IMR-90 (cell line): ENCODE measurements at regions not wholly inside any gene's neighbourhood (a gene's known extent, or its start where the extent isn't known, plus 50 kb on each side); places are given as distances from the start of the nearest gene placed in this dataset.

Experiments
- ATAC-seq: fragments of 200-7000 bp; cut with Tn5 transposase; 2 replicates; pipeline ENCODE4 v1.9.1; 2020; ENCODE audit warnings: low read depth, mild to moderate bottlenecking, moderate library complexity
- BruUV-seq: library from RNA; stranded (reverse); fragments of 400-500 nt; replicated peaks from 2 replicates; lab custom pipeline; 2021; lab: Mats Ljungman, UMichigan
- CTCF ChIA-PET: fragments of 300-600 bp; formaldehyde crosslinking; extraction: SDS; loops from one replicate; lab custom pipeline; 2021; ENCODE audit warnings: antibody characterized with exemption; lab: Yijun Ruan, JAX
- POLR2A ChIA-PET: fragments of 300-600 bp; sonication (Branson Sonifier 250); formaldehyde crosslinking; loops from one replicate; lab custom pipeline; 2022; ENCODE audit warnings: antibody characterized with exemption; ENCODE audit not compliant: unreplicated experiment; lab: Charles Lee
- DNase-seq: peaks from one replicate; pipeline ENCODE4 v3.0.0; 2013
- H2AFZ ChIP-seq: replicated peaks from 2 replicates; pipeline ENCODE3; 2013; ENCODE audit warnings: low read length, mild to moderate bottlenecking; ENCODE audit not compliant: poor library complexity
- H2AK5ac ChIP-seq: 2 replicates; pipeline ENCODE4 v1.6.1; 2013; ENCODE audit warnings: low read depth, low read length, inconsistent platforms
- H2AK9ac ChIP-seq: replicated peaks from 2 replicates; pipeline ENCODE3; 2013; ENCODE audit warnings: mild to moderate bottlenecking, low read depth, low read length, moderate library complexity; ENCODE audit not compliant: poor library complexity
- H2BK120ac ChIP-seq: 2 replicates; pipeline ENCODE4 v1.6.1; 2013; ENCODE audit warnings: low read depth, low read length, inconsistent platforms
- H2BK15ac ChIP-seq: 3 replicates; pipeline ENCODE4 v1.6.1; 2013; ENCODE audit warnings: low read depth, low read length, inconsistent platforms
- H2BK20ac ChIP-seq: 2 replicates; pipeline ENCODE4 v1.6.1; 2013; ENCODE audit warnings: low read depth, mild to moderate bottlenecking, inconsistent platforms, low read length, moderate library complexity
- H2BK5ac ChIP-seq: 2 replicates; pipeline ENCODE4 v1.6.1; 2013; ENCODE audit warnings: mild to moderate bottlenecking, low read depth, low read length, inconsistent platforms; ENCODE audit not compliant: poor library complexity, severe bottlenecking
- H3K14ac ChIP-seq: replicated peaks from 2 replicates; pipeline ENCODE4 v1.6.1; 2013; ENCODE audit warnings: low read depth, low read length, inconsistent platforms
- H3K18ac ChIP-seq: 2 replicates; pipeline ENCODE4 v1.6.1; 2013; ENCODE audit warnings: low read depth, low read length, control low read depth
- H3K23ac ChIP-seq: 2 replicates; pipeline ENCODE4 v1.6.1; 2013; ENCODE audit warnings: low read depth, low read length, inconsistent platforms
- H3K27ac ChIP-seq: 2 replicates; pipeline ENCODE4 v1.5.1; 2013; ENCODE audit warnings: mild to moderate bottlenecking, control low read depth, low read length; ENCODE audit not compliant: insufficient read depth
- H3K27me3 ChIP-seq: 2 replicates; pipeline ENCODE4 v1.6.1; 2013; ENCODE audit warnings: low read length; ENCODE audit not compliant: control insufficient read depth, insufficient read depth
- H3K36me3 ChIP-seq: 2 replicates; pipeline ENCODE4 v1.6.1; 2013; ENCODE audit warnings: low read length, mixed read lengths; ENCODE audit not compliant: control insufficient read depth, insufficient read depth
- H3K4ac ChIP-seq: 2 replicates; pipeline ENCODE4 v1.6.1; 2013; ENCODE audit warnings: low read depth, low read length, inconsistent platforms
- H3K4me1 ChIP-seq: 2 replicates; pipeline ENCODE4 v1.6.1; 2013; ENCODE audit warnings: low read length, mixed read lengths; ENCODE audit not compliant: control insufficient read depth, insufficient read depth
- H3K4me2 ChIP-seq: 2 replicates; pipeline ENCODE4 v1.6.1; 2013; ENCODE audit warnings: low read depth, mild to moderate bottlenecking, control low read depth, low read length, moderate library complexity
- H3K4me3 ChIP-seq: 2 replicates; pipeline ENCODE4 v1.5.1; 2013; ENCODE audit warnings: low read depth, mild to moderate bottlenecking, control low read depth, low read length, moderate library complexity; ENCODE audit not compliant: insufficient read depth
- H3K56ac ChIP-seq: 2 replicates; pipeline ENCODE4 v1.6.1; 2013; ENCODE audit warnings: low read length, inconsistent platforms; ENCODE audit not compliant: insufficient read depth; ENCODE audit errors: extremely low read depth
- H3K79me1 ChIP-seq, 2 experiments: 2 replicates each; pipeline ENCODE4 v1.6.1; 2013; ENCODE audit warnings: low read length in 2 of 2, inconsistent platforms in 1 of 2, low read depth in 1 of 2
- H3K9ac ChIP-seq: 2 replicates; pipeline ENCODE4 v1.6.1; 2013; ENCODE audit warnings: low read depth, low read length, control low read depth
- H3K9me1 ChIP-seq: 2 replicates; pipeline ENCODE4 v1.6.1; 2013; ENCODE audit warnings: low read length, inconsistent platforms; ENCODE audit not compliant: insufficient read depth
- H3K9me3 ChIP-seq: 2 replicates; pipeline ENCODE4 v1.6.1; 2013; ENCODE audit warnings: low read length; ENCODE audit not compliant: control insufficient read depth, insufficient read depth
- H4K20me1 ChIP-seq: 2 replicates; pipeline ENCODE4 v1.6.1; 2013; ENCODE audit warnings: low read length, inconsistent platforms; ENCODE audit not compliant: insufficient read depth
- H4K5ac ChIP-seq: 2 replicates; pipeline ENCODE4 v1.6.1; 2013; ENCODE audit warnings: mild to moderate bottlenecking, low read depth, low read length, control low read depth
- H4K8ac ChIP-seq, 2 experiments: 2 replicates each; pipeline ENCODE4 v1.6.1; 2013; ENCODE audit warnings: low read depth in 2 of 2, low read length in 2 of 2, control low read depth in 1 of 2, inconsistent platforms in 1 of 2
- H4K91ac ChIP-seq: 2 replicates; pipeline ENCODE4 v1.6.1; 2013; ENCODE audit warnings: low read depth, low read length, inconsistent platforms; ENCODE audit not compliant: insufficient read depth
- BHLHE40 ChIP-seq: fragments of 150-350 bp; IDR thresholded peaks from 2 replicates; pipeline ENCODE4 v1.6.1; 2016; ENCODE audit warnings: mild to moderate bottlenecking, low read depth, low read length
- MAFK ChIP-seq: IDR thresholded peaks from 2 replicates; pipeline ENCODE4 v1.6.1; 2012; ENCODE audit warnings: low read depth, low read length, improper control_type of control experiment
- MAZ ChIP-seq: IDR thresholded peaks from 2 replicates; pipeline ENCODE4 v1.6.1; 2012; ENCODE audit warnings: low read depth, mild to moderate bottlenecking, low read length, improper control_type of control experiment, moderate library complexity, borderline replicate concordance
- MXI1 ChIP-seq: IDR thresholded peaks from 2 replicates; pipeline ENCODE4 v1.6.1; 2012; ENCODE audit warnings: low read depth, mild to moderate bottlenecking, low read length, moderate library complexity, borderline replicate concordance
- NFE2L2 ChIP-seq: fragments of 150-350 bp; IDR thresholded peaks from 2 replicates; pipeline ENCODE4 v1.6.1; 2016; ENCODE audit warnings: low read depth, mild to moderate bottlenecking, low read length
- POLR2A ChIP-seq: IDR thresholded peaks from 2 replicates; pipeline ENCODE4 v1.6.1; 2012; ENCODE audit warnings: mild to moderate bottlenecking, low read depth, low read length
- RCOR1 ChIP-seq: IDR thresholded peaks from 2 replicates; pipeline ENCODE4 v1.6.1; 2012; ENCODE audit warnings: mild to moderate bottlenecking, low read length, improper control_type of control experiment; ENCODE audit not compliant: insufficient replicate concordance
- RFX5 ChIP-seq: IDR thresholded peaks from 2 replicates; pipeline ENCODE4 v1.8.0; 2012; ENCODE audit warnings: low read depth, mild to moderate bottlenecking, low read length, moderate library complexity
- WGBS, 2 experiments: methylation state at CpG; one replicate each; pipeline versions ENCODE4 v1.1.5 to v1.1.7; 2013; ENCODE audit warnings: missing lambda C conversion rate in 2 of 2; ENCODE audit not compliant: insufficient read length in 1 of 2; ENCODE audit errors: extremely low coverage in 2 of 2; 5-methylcytosine and 5-hydroxymethylcytosine counted together
- dilution Hi-C: fragments of 300-500 bp; cut with HindIII; formaldehyde crosslinking; loops from one replicate; pipeline ENCODE4 v1.14.3; 2018; ENCODE audit warnings: low sequenced_read_pairs; ENCODE audit not compliant: unreplicated experiment
- in situ Hi-C: fragments of 300-500 bp; cut with MboI; formaldehyde crosslinking; loops from 3 replicates; pipeline ENCODE4 v1.14.3; 2019; ENCODE audit warnings: low sequenced_read_pairs, inconsistent platforms, mixed read lengths
- intact Hi-C: fragments of 100-400 bp; cut with micrococcal nuclease; formaldehyde crosslinking; loops from 2 replicates; pipeline ENCODE4 v1.10.0; 2022
- TF ChIP-seq, protein P1 (sequence below): fragments of 150-350 bp; IDR thresholded peaks from 2 replicates; pipeline ENCODE4 v1.6.1; 2016; ENCODE audit warnings: low read depth, mild to moderate bottlenecking, low read length, moderate library complexity, borderline replicate concordance

DNA sequence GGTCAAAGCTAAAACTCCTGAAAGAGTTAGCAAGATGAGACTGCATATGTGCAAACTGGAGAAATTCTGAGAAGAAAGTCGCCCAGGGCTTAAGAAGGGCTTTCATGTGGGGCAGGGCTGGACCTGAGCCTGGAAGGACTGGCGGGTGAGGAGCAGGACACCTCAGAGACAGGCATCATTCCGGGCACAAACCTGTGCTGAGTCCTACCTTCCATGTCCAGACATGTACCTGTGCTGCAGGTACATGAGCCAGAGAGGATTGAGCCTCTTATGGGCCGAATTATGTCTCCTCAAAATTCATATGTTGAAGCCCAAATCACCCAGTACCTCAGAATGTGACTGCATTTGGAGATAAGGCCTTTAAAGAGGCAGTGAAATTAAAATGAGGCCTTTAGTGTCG is 171.0 kb downstream of the QRSL1 start:
- Histone ChIP-seq H4K5ac (no peak overlapping the region), H4K8ac (no peak overlapping the region), H3K4me3 (no peak overlapping the region), H4K91ac (no peak overlapping the region), H3K4me2 (no peak overlapping the region), H2AFZ (no peak overlapping the region), H3K14ac (no peak overlapping the region), H2BK15ac (no peak overlapping the region), H2AK9ac (no peak overlapping the region), H4K20me1 (no peaks in the 10 kb centered on the region), H2BK20ac (no peak overlapping the region), H3K23ac (no peak overlapping the region), H2BK5ac (no peak overlapping the region), H2BK120ac (no peak overlapping the region), H3K4me1 (peaks cover 2% of the 10 kb centered on the region; the same call in 1 of the 2 replicates), H3K18ac (no peak overlapping the region), H2AK5ac (no peak overlapping the region), H3K27me3 (peaks cover 18% of the 10 kb centered on the region), H3K9ac (no peak overlapping the region), H3K4ac (no peak overlapping the region), H3K56ac (no peak overlapping the region), H3K9me1 (no peaks in the 10 kb centered on the region), H3K79me1 (no peaks in the 10 kb centered on the region), H3K36me3 (no peaks in the 10 kb centered on the region), H3K27ac (no peak overlapping the region), H3K9me3 (no peaks in the 10 kb centered on the region)
- ChIA-PET POLR2A (no interaction called here), CTCF (no interaction called here)
- 38% methylated on average over 1 of the region's 5 CpGs; no CpG with 5 or more reads in 1 of the 2 experiments for WGBS, 2 experiments
- dilution Hi-C loops (no loop called here), intact Hi-C loops (no loop called here), in situ Hi-C loops (no loop called here)
- ATAC-seq = no peak
- TF ChIP-seq NFE2L2 = no peak
- no peak for TF ChIP-seq POLR2A
- TF ChIP-seq MAZ = no peak
- TF ChIP-seq BHLHE40 = no peak
- TF ChIP-seq, protein P1, sequence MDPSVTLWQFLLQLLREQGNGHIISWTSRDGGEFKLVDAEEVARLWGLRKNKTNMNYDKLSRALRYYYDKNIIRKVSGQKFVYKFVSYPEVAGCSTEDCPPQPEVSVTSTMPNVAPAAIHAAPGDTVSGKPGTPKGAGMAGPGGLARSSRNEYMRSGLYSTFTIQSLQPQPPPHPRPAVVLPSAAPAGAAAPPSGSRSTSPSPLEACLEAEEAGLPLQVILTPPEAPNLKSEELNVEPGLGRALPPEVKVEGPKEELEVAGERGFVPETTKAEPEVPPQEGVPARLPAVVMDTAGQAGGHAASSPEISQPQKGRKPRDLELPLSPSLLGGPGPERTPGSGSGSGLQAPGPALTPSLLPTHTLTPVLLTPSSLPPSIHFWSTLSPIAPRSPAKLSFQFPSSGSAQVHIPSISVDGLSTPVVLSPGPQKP = no peak
- no peak for TF ChIP-seq RCOR1
- TF ChIP-seq RFX5 = no peak
- no peak for TF ChIP-seq MAFK
- TF ChIP-seq MXI1 = no peak
- DNase-seq = no peak
- BruUV-seq = no TSS peak
